ENCODE measurements at regions not wholly inside any gene's neighbourhood (a gene's known extent, or its start where the extent isn't known, plus 50 kb on each side); places are given as distances from the start of the nearest gene placed in this dataset.

- no peak for DNase-seq
- H3K27ac Mint-ChIP-seq = no peak overlapping the region
- H3K4me1 Mint-ChIP-seq = no peaks in the 10 kb centered on the region
- H3K27me3 Mint-ChIP-seq = peaks cover 41% of the 10 kb centered on the region
- H3K4me3 Mint-ChIP-seq = no peak overlapping the region
- no peak for ATAC-seq
- CTCF ChIA-PET = no interaction called here
- no peaks in the 10 kb centered on the region for H3K36me3 Mint-ChIP-seq
- H3K9me3 Mint-ChIP-seq (ENCODE audit: low read depth) = no peaks in the 10 kb centered on the region
Measured at GRCh38 chr18:51391215-51391614, 193.7 kb upstream of the MEX3C start.

- Mint-ChIP-seq H3K4me3 (no peak overlapping the region), H3K27ac (no peak overlapping the region), H3K9me3 (ENCODE audit: low read depth) (no peaks in the 10 kb centered on the region), H3K36me3 (no peaks in the 10 kb centered on the region), H3K27me3 (peaks cover 42% of the 10 kb centered on the region), H3K4me1 (no peaks in the 10 kb centered on the region)
- ATAC-seq = no peak
- CTCF ChIA-PET = no interaction called here
- DNase-seq = no peak
Measured at GRCh38 chr18:51391731-51392130, 194.2 kb upstream of the MEX3C start.

GRCh38 chr18:51397347-51397962 is 200.0 kb upstream of the MEX3C start:
- Mint-ChIP-seq H3K27ac (no peak overlapping the region), H3K4me1 (no peaks in the 10 kb centered on the region), H3K4me3 (no peak overlapping the region), H3K9me3 (ENCODE audit: low read depth) (no peaks in the 10 kb centered on the region), H3K36me3 (no peaks in the 10 kb centered on the region), H3K27me3 (peaks cover 26% of the 10 kb centered on the region)
- DNase-seq (no peak), ATAC-seq (no peak)
- CTCF ChIA-PET = no interaction called here

GRCh38 chr18:51398104-51398503 is 200.6 kb upstream of the MEX3C start:
- Mint-ChIP-seq H3K27ac (no peak overlapping the region), H3K4me1 (no peaks in the 10 kb centered on the region), H3K9me3 (ENCODE audit: low read depth) (no peaks in the 10 kb centered on the region), H3K4me3 (no peak overlapping the region), H3K36me3 (no peaks in the 10 kb centered on the region), H3K27me3 (peaks cover 26% of the 10 kb centered on the region)
- no peak for DNase-seq
- ATAC-seq = no peak
- CTCF ChIA-PET = no interaction called here

GRCh38 chr18:51399491-51400122 is 202.1 kb upstream of the MEX3C start:
- Mint-ChIP-seq H3K27me3 (peaks cover 23% of the 10 kb centered on the region), H3K36me3 (no peaks in the 10 kb centered on the region), H3K27ac (no peak overlapping the region), H3K4me1 (no peaks in the 10 kb centered on the region), H3K4me3 (no peak overlapping the region), H3K9me3 (ENCODE audit: low read depth) (no peaks in the 10 kb centered on the region)
- ATAC-seq = no peak
- CTCF ChIA-PET = no interaction called here
- DNase-seq = no peak

- Mint-ChIP-seq H3K27ac (no peak overlapping the region), H3K36me3 (no peaks in the 10 kb centered on the region), H3K4me1 (no peaks in the 10 kb centered on the region), H3K9me3 (ENCODE audit: low read depth) (no peaks in the 10 kb centered on the region), H3K4me3 (no peak overlapping the region), H3K27me3 (peaks cover 19% of the 10 kb centered on the region)
- ATAC-seq = no peak
- DNase-seq = no peak
- CTCF ChIA-PET = no interaction called here
Measured at GRCh38 chr18:51400721-51401120, 203.2 kb upstream of the MEX3C start.

GRCh38 chr18:51401912-51402311 is 204.4 kb upstream of the MEX3C start:
- no peaks in the 10 kb centered on the region for H3K4me1 Mint-ChIP-seq
- ATAC-seq (no peak), DNase-seq (no peak)
- no peak overlapping the region for H3K4me3 Mint-ChIP-seq
- peaks cover 14% of the 10 kb centered on the region for H3K27me3 Mint-ChIP-seq
- no peaks in the 10 kb centered on the region for H3K9me3 Mint-ChIP-seq (ENCODE audit: low read depth)
- CTCF ChIA-PET = no interaction called here
- H3K36me3 Mint-ChIP-seq = no peaks in the 10 kb centered on the region
- H3K27ac Mint-ChIP-seq = no peak overlapping the region

- ATAC-seq = no peak
- Mint-ChIP-seq H3K27me3 (peaks cover 8% of the 10 kb centered on the region), H3K36me3 (no peaks in the 10 kb centered on the region), H3K4me3 (no peak overlapping the region), H3K4me1 (no peaks in the 10 kb centered on the region), H3K27ac (no peak overlapping the region), H3K9me3 (ENCODE audit: low read depth) (no peaks in the 10 kb centered on the region)
- CTCF ChIA-PET = no interaction called here
- no peak for DNase-seq
Measured at GRCh38 chr18:51404620-51405019, 207.1 kb upstream of the MEX3C start.

- no peaks in the 10 kb centered on the region for H3K9me3 Mint-ChIP-seq (ENCODE audit: low read depth)
- H3K4me1 Mint-ChIP-seq = no peaks in the 10 kb centered on the region
- peaks cover 11% of the 10 kb centered on the region for H3K27me3 Mint-ChIP-seq
- DNase-seq = no peak
- no peak overlapping the region for H3K4me3 Mint-ChIP-seq
- H3K36me3 Mint-ChIP-seq = no peaks in the 10 kb centered on the region
- H3K27ac Mint-ChIP-seq = no peak overlapping the region
- CTCF ChIA-PET = no interaction called here
- no peak for ATAC-seq
Measured at GRCh38 chr18:51405683-51406477, 208.4 kb upstream of the MEX3C start.

GRCh38 chr18:51417643-51418483 is 220.4 kb upstream of the MEX3C start:
- peaks cover 12% of the 10 kb centered on the region for H3K27me3 Mint-ChIP-seq
- no peaks in the 10 kb centered on the region for H3K9me3 Mint-ChIP-seq (ENCODE audit: low read depth)
- no peaks in the 10 kb centered on the region for H3K4me1 Mint-ChIP-seq
- CTCF ChIA-PET = no interaction called here
- ATAC-seq = no peak
- H3K27ac Mint-ChIP-seq = no peak overlapping the region
- no peaks in the 10 kb centered on the region for H3K36me3 Mint-ChIP-seq
- DNase-seq = no peak
- H3K4me3 Mint-ChIP-seq = no peak overlapping the region

GRCh38 chr18:51425475-51425874 is 228.0 kb upstream of the MEX3C start:
- H3K9me3 Mint-ChIP-seq (ENCODE audit: low read depth) = no peaks in the 10 kb centered on the region
- ATAC-seq (no peak), DNase-seq (no peak)
- H3K4me1 Mint-ChIP-seq = peaks cover 13% of the 10 kb centered on the region
- H3K27me3 Mint-ChIP-seq = peaks cover 6% of the 10 kb centered on the region
- H3K27ac Mint-ChIP-seq = no peak overlapping the region
- H3K4me3 Mint-ChIP-seq = no peak overlapping the region
- CTCF ChIA-PET = no interaction called here
- no peaks in the 10 kb centered on the region for H3K36me3 Mint-ChIP-seq

GRCh38 chr18:51425889-51426288 is 228.4 kb upstream of the MEX3C start:
- Mint-ChIP-seq H3K27me3 (peaks cover 6% of the 10 kb centered on the region), H3K4me1 (peaks cover 17% of the 10 kb centered on the region), H3K9me3 (ENCODE audit: low read depth) (no peaks in the 10 kb centered on the region), H3K27ac (no peak overlapping the region), H3K4me3 (no peak overlapping the region), H3K36me3 (no peaks in the 10 kb centered on the region)
- CTCF ChIA-PET = no interaction called here
- DNase-seq (no peak), ATAC-seq (no peak)

- ATAC-seq (no peak), DNase-seq (no peak)
- Mint-ChIP-seq H3K4me1 (peaks cover 17% of the 10 kb centered on the region), H3K27ac (no peak overlapping the region), H3K9me3 (ENCODE audit: low read depth) (no peaks in the 10 kb centered on the region), H3K27me3 (peaks cover 6% of the 10 kb centered on the region), H3K4me3 (no peak overlapping the region), H3K36me3 (no peaks in the 10 kb centered on the region)
- CTCF ChIA-PET = no interaction called here
Measured at GRCh38 chr18:51426996-51427395, 229.5 kb upstream of the MEX3C start.

Data from activated CD8-positive, alpha-beta memory T cell treated with anti-CD3 and anti-CD28 coated beads, Interleukin-2, amount 10 ng/mL, durations not matched to agents 7 days and 5 days (primary cell).